C4-2B (cell line): ENCODE measurements at regions not wholly inside any gene's neighbourhood (a gene's known extent, or its start where the extent isn't known, plus 50 kb on each side); places are given as distances from the start of the nearest gene placed in this dataset.

ENCODE experiments used
- CTCF ChIP-seq: fragments of 450-650 bp; conservative IDR thresholded peaks from 2 replicates; pipeline ENCODE4 v1.5.1; 2017; ENCODE audit warnings: mild to moderate bottlenecking
- ZFX ChIP-seq: fragments of 450-650 bp; IDR thresholded peaks from 2 replicates; pipeline ENCODE4 v1.6.1; 2017

- peak; percentile 93 for TF ChIP-seq CTCF
- TF ChIP-seq ZFX: no peak
These were observed 568.1 kb upstream of the WWC1 start for GRCh38 chr5:167723254-167723871.
